ENCODE measurements at regions not wholly inside any gene's neighbourhood (a gene's known extent, or its start where the extent isn't known, plus 50 kb on each side); places are given as distances from the start of the nearest gene placed in this dataset.

- H3K36me3 ChIP-seq (replicated peaks in 1 of 2; ENCODE audit: insufficient read depth in 1 of 2, low read depth in 2 of 2): no peaks in the 10 kb centered on the region
- WGBS, 2 donors: 60 to 67% methylated on average over 4 of the region's 4 CpGs
- H3K27ac ChIP-seq: no peak overlapping the region
- ATAC-seq (no peak), DNase-seq (no peak)
- intact Hi-C loops (cut with DNase I): no loop called here
- no peaks in the 10 kb centered on the region for H3K27me3 ChIP-seq
- H3K4me1 ChIP-seq: no peaks in the 10 kb centered on the region
- H3K9me3 ChIP-seq: no peaks in the 10 kb centered on the region
- H3K4me3 ChIP-seq: no peak overlapping the region
- no peak for TF ChIP-seq POLR2A (IDR thresholded peaks at IDR 0.05)
- TF ChIP-seq CTCF (IDR thresholded peaks at IDR 0.05): no peak
Observed at GRCh38 chr13:94959626-94960025, 247.3 kb upstream of the SOX21 start.

DNA sequence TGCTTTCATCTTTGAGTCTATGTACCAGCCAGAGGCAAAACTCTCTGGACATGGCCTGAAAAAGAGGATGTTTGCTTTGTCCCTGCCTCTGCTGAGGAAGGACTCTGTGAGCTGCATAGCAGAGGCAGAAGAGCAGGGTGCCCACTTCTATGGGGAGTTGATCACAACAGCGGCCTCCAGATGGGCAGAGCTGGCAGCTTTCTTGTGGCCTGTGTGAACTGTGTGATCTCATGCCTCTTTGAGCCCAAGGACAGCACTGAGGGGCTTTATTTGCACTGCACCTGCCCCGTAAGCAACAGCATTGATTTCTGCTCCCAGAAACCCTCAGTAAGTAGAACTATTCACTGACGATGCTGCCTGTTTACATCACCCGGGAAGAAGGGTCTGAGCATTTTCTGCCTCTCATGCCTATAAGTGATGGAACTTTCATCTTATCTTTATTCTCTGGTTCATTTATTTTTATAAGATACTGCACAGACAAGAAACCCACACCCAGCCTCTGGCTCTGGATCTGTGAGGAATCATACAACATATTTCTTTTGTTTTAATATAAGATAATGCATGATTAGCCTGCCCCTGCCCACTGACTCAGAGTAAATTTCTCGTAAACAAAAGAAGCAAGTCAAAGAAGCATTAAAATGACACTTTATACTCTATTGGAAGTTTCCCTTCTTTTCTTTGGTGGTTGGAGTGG is 244.2 kb upstream of the SOX21 start:
- H3K27me3 ChIP-seq: no peaks in the 10 kb centered on the region
- WGBS, 2 donors: 49 to 52% methylated on average over 5 of the region's 5 CpGs
- H3K9me3 ChIP-seq: no peaks in the 10 kb centered on the region
- DNase-seq (no peak), ATAC-seq (no peak)
- no peak overlapping the region for H3K4me3 ChIP-seq
- no peaks in the 10 kb centered on the region for H3K36me3 ChIP-seq (replicated peaks in 1 of 2; ENCODE audit: insufficient read depth in 1 of 2, low read depth in 2 of 2)
- intact Hi-C loops (cut with DNase I): no loop called here
- H3K27ac ChIP-seq: no peak overlapping the region
- TF ChIP-seq CTCF (IDR thresholded peaks at IDR 0.05) (no peak), POLR2A (IDR thresholded peaks at IDR 0.05) (no peak)
- H3K4me1 ChIP-seq: no peaks in the 10 kb centered on the region

DNA sequence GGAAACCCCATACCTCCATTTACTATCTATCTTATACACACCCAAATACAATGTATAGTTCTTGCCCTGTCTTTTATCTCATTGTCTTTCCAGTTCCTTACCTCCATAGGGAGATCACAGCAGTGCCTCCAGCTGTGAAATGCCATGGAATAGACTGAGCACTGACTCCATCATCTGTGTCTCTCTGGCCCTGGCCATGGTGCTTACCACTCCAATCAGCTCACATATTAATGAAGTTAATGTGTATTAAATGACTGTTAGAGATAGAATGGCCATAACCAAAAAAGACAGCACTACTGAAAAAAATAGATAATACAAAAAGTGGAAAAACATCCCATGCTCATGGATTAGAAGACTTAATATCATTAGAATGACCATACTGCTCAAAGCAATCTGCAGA is 240.4 kb upstream of the SOX21 start:
- intact Hi-C loops (cut with DNase I): no loop called here

GRCh38 chr13:94950303-94950702 is 238.0 kb upstream of the SOX21 start:
- H3K36me3 ChIP-seq (replicated peaks in 1 of 2; ENCODE audit: insufficient read depth in 1 of 2, low read depth in 2 of 2): no peaks in the 10 kb centered on the region
- 36 to 39% methylated on average over 8 of the region's 8 CpGs for WGBS, 2 donors
- H3K4me3 ChIP-seq: no peak overlapping the region
- H3K9me3 ChIP-seq: no peaks in the 10 kb centered on the region
- no peak for DNase-seq
- TF ChIP-seq CTCF (IDR thresholded peaks at IDR 0.05) (peak in 1 of 7 experiments; percentile 13), POLR2A (IDR thresholded peaks at IDR 0.05) (no peak)
- no peaks in the 10 kb centered on the region for H3K27me3 ChIP-seq
- no peaks in the 10 kb centered on the region for H3K4me1 ChIP-seq
- intact Hi-C loops (cut with DNase I): no loop called here
- H3K27ac ChIP-seq: no peak overlapping the region
- no peak for ATAC-seq

More for the DNA sequence above, 240.4 kb upstream of the SOX21 start:
- Histone ChIP-seq H3K27ac (no peak overlapping the region), H3K27me3 (no peaks in the 10 kb centered on the region), H3K36me3 (replicated peaks in 1 of 2; ENCODE audit: insufficient read depth in 1 of 2, low read depth in 2 of 2) (no peaks in the 10 kb centered on the region), H3K4me3 (no peak overlapping the region), H3K4me1 (no peaks in the 10 kb centered on the region), H3K9me3 (no peaks in the 10 kb centered on the region)
- no peak for TF ChIP-seq POLR2A (IDR thresholded peaks at IDR 0.05)
- no peak for TF ChIP-seq CTCF (IDR thresholded peaks at IDR 0.05)
- DNase-seq: no peak
- ATAC-seq: no peak

DNA sequence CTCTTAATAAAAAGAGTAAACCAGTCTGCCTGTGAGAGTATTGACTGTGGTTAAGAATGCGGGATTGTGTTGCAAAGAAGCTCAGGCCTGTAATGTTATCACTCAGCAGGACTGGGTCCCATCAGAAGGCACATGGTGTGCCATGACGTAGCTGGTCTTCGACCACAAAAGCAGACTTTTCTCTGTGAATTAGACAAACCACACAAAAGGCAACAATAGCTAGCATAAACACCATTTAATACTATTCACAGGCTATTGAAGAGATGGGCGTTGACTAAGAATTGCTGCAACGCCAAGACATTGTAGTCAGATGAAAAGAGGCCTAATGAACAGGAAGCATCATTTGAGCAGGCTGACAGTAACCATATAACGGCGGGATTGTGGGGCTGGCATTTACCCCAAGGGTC is 235.6 kb upstream of the SOX21 start:
- ATAC-seq: no peak
- Histone ChIP-seq H3K9me3 (no peaks in the 10 kb centered on the region), H3K4me1 (no peaks in the 10 kb centered on the region), H3K27me3 (no peaks in the 10 kb centered on the region), H3K36me3 (replicated peaks in 1 of 2; ENCODE audit: insufficient read depth in 1 of 2, low read depth in 2 of 2) (no peaks in the 10 kb centered on the region), H3K27ac (no peak overlapping the region), H3K4me3 (no peak overlapping the region)
- intact Hi-C loops (cut with DNase I): no loop called here
- no peak for TF ChIP-seq POLR2A (IDR thresholded peaks at IDR 0.05)
- no peak for TF ChIP-seq CTCF (IDR thresholded peaks at IDR 0.05)
- DNase-seq: no peak
- 52 to 67% methylated on average over 7 of the region's 7 CpGs for WGBS, 2 donors
